ENCODE measurements at regions not wholly inside any gene's neighbourhood (a gene's known extent, or its start where the extent isn't known, plus 50 kb on each side); places are given as distances from the start of the nearest gene placed in this dataset.

DNA sequence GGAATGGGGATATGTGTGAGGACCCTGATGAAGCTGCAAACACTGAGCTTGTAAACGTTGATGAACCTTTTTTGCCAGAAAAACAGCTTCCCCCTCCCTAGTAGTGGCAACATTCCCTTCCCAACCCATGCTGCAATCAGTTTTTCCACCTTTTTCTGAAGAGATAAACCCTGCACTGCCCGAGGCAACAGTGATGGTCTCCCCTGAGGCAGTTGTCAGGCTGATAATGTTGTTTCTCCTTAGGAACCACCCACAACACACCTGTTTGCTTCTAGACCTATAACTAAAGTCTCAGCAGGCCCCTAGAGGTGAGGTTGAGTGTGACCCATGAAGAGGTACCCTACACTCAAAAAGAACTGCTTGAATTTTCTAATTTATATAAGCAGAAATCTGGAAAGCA lies 922.4 kb upstream of the ADGRL4 start:
- TF ChIP-seq POLR2AphosphoS5 (IDR thresholded peaks at IDR 0.05) (no peak), POLR2A (IDR thresholded peaks at IDR 0.05) (no peak)
- TF ChIP-seq, protein P1, sequence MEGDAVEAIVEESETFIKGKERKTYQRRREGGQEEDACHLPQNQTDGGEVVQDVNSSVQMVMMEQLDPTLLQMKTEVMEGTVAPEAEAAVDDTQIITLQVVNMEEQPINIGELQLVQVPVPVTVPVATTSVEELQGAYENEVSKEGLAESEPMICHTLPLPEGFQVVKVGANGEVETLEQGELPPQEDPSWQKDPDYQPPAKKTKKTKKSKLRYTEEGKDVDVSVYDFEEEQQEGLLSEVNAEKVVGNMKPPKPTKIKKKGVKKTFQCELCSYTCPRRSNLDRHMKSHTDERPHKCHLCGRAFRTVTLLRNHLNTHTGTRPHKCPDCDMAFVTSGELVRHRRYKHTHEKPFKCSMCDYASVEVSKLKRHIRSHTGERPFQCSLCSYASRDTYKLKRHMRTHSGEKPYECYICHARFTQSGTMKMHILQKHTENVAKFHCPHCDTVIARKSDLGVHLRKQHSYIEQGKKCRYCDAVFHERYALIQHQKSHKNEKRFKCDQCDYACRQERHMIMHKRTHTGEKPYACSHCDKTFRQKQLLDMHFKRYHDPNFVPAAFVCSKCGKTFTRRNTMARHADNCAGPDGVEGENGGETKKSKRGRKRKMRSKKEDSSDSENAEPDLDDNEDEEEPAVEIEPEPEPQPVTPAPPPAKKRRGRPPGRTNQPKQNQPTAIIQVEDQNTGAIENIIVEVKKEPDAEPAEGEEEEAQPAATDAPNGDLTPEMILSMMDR (IDR thresholded peaks at IDR 0.05 in 8 of 11, conservative IDR thresholded peaks at IDR 0.05 in 3 of 11), result no peak
- Histone ChIP-seq H3K4me1 (no peaks in the 10 kb centered on the region), H3K27ac (no peak overlapping the region), H3K27me3 (replicated peaks in 1 of 7) (no peaks in the 10 kb centered on the region), H3K9me3 (peaks cover 0 to 34% (median 13%) of the 10 kb centered on the region in 8 donors), H3K36me3 (no peaks in the 10 kb centered on the region), H3K4me3 (no peak overlapping the region)
- intact Hi-C loops (cut with DNase I; ENCODE audit: low total_unique reads), result no loop called here
- 43 to 63% (median 52%) methylated on average over 2 of the region's 2 CpGs for WGBS, 5 donors
- DNase-seq, result no peak

DNA sequence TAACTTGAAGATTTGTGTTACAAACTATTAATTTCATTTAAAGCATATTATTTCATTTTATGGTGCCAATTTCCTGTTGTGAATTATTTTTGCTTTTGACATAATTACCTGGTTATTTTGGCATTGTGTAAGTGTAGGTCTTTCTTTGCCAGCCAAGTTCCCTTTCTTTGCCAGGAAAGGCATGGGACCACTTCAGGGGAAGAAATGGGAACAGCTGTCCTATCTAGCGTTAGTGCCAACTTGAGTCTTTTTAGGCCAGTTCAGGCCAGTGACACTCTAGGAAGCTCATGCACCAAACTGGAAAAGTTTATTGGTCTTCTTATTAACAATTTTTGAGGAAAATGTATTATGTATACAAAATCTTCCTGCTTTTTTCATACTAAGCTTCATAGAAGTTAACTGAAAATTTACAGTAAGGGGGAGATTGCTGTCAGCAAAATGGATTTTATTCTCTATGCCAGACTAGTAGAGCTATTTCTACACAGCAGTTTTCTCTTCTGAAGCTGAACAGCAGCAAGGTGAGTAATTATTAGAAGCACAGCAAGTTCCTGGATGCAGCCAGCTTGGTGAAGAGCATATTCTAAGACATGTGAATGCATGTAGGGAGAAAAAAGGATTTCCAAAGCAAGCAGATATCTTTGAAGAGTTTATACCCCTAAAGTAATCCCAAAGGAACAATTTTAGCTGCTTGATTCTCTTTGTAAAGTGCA lies 914.6 kb upstream of the ADGRL4 start:
- DNase-seq, result no peak
- TF ChIP-seq POLR2AphosphoS5 (IDR thresholded peaks at IDR 0.05) (no peak), POLR2A (IDR thresholded peaks at IDR 0.05) (no peak)
- TF ChIP-seq, protein P1 (IDR thresholded peaks at IDR 0.05 in 8 of 11, conservative IDR thresholded peaks at IDR 0.05 in 3 of 11), result no peak
- Histone ChIP-seq H3K4me3 (no peak overlapping the region), H3K9me3 (peaks cover 0 to 35% (median 24%) of the 10 kb centered on the region in 8 donors), H3K27ac (no peak overlapping the region), H3K27me3 (replicated peaks in 1 of 7) (no peaks in the 10 kb centered on the region), H3K36me3 (no peaks in the 10 kb centered on the region), H3K4me1 (no peaks in the 10 kb centered on the region)
- intact Hi-C loops (cut with DNase I; ENCODE audit: low total_unique reads), result no loop called here
- WGBS, 5 donors, result 76 to 93% (median 83%) methylated on average over 1 of the region's 1 CpG

DNA sequence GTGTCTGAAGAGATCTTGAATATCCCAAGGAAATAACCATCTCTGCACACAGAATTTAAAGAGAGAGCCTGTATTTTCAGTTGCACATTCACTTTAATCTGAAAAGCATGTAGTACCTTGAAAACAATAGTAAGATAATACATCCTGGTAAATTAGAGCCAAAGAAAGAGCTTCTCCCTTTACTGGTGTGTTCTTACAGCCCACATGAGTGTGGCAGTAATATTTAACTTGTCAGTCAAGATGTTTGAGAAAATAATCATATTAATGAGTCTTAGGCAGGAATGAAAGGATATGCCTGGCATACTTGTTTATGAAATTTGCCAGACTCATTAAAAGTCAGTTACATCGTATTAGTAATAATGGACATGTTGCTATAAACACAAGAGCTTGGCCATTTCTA lies 908.4 kb upstream of the ADGRL4 start:
- WGBS, 5 donors, result 79 to 92% (median 91%) methylated on average over 1 of the region's 1 CpG
- DNase-seq, result no peak
- intact Hi-C loops (cut with DNase I; ENCODE audit: low total_unique reads), result no loop called here

DNA sequence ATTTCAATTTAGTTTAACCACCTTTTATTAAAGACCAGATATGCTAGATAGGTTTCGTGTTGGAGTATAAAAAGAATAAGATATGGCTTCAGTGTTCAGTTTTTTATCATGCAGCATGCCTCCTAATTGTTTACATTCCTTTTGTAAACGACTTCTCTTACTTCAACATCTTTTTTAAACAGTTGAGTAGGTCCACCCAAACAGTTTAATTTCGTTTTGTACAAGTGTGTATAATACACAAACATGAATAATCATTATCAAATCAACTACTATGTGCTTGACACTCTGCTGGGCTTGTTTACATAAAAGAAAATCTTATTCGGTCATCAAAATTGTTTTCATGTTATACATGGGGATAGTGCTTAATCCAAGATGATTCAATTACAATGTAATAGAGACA lies 906.3 kb upstream of the ADGRL4 start:
- Histone ChIP-seq H3K27ac (no peak overlapping the region), H3K27me3 (replicated peaks in 1 of 7) (no peaks in the 10 kb centered on the region), H3K9me3 (peaks cover 0 to 13% (median 4%) of the 10 kb centered on the region in 8 donors), H3K4me1 (no peaks in the 10 kb centered on the region), H3K4me3 (no peak overlapping the region), H3K36me3 (no peaks in the 10 kb centered on the region)
- no peak for TF ChIP-seq POLR2A (IDR thresholded peaks at IDR 0.05)
- TF ChIP-seq, protein P1 (IDR thresholded peaks at IDR 0.05 in 8 of 11, conservative IDR thresholded peaks at IDR 0.05 in 3 of 11), result no peak
- no peak for TF ChIP-seq POLR2AphosphoS5 (IDR thresholded peaks at IDR 0.05)
- no peak for DNase-seq
- 47 to 65% (median 60%) methylated on average over 4 of the region's 4 CpGs for WGBS, 5 donors
- intact Hi-C loops (cut with DNase I; ENCODE audit: low total_unique reads), result no loop called here

More for the DNA sequence above, 908.4 kb upstream of the ADGRL4 start:
- TF ChIP-seq POLR2AphosphoS5 (IDR thresholded peaks at IDR 0.05), result no peak
- TF ChIP-seq, protein P1 (IDR thresholded peaks at IDR 0.05 in 8 of 11, conservative IDR thresholded peaks at IDR 0.05 in 3 of 11), result no peak
- no peak for TF ChIP-seq POLR2A (IDR thresholded peaks at IDR 0.05)
- H3K27ac ChIP-seq, result no peak overlapping the region
- peaks cover 0 to 13% (median 4%) of the 10 kb centered on the region in 8 donors for H3K9me3 ChIP-seq
- no peak overlapping the region for H3K4me3 ChIP-seq
- H3K27me3 ChIP-seq (replicated peaks in 1 of 7), result no peaks in the 10 kb centered on the region
- no peaks in the 10 kb centered on the region for H3K36me3 ChIP-seq
- no peaks in the 10 kb centered on the region for H3K4me1 ChIP-seq
